Sigmoid colon (tissue), 3 donors: ENCODE measurements at regions not wholly inside any gene's neighbourhood (a gene's known extent, or its start where the extent isn't known, plus 50 kb on each side); places are given as distances from the start of the nearest gene placed in this dataset.

ENCODE experiments used
- POLR2A ChIP-seq, 2 donors: fragments of 450-650 bp; IDR thresholded peaks; one replicate each; pipeline ENCODE4 v1.6.1; 2016; ENCODE audit warnings: antibody characterized with exemption in 2 of 2, mild to moderate bottlenecking in 2 of 2, moderate library complexity in 2 of 2
- TF ChIP-seq, protein P1 (sequence below), 4 experiments: fragments of 450-650 bp in 3 of 4; fragments of 200-600 bp in 1 of 4; IDR thresholded peaks; one replicate each; pipeline ENCODE4 v1.5.1; 2016 to 2019; ENCODE audit warnings: antibody characterized with exemption in 4 of 4, mild to moderate bottlenecking in 3 of 4, moderate library complexity in 2 of 4

DNA sequence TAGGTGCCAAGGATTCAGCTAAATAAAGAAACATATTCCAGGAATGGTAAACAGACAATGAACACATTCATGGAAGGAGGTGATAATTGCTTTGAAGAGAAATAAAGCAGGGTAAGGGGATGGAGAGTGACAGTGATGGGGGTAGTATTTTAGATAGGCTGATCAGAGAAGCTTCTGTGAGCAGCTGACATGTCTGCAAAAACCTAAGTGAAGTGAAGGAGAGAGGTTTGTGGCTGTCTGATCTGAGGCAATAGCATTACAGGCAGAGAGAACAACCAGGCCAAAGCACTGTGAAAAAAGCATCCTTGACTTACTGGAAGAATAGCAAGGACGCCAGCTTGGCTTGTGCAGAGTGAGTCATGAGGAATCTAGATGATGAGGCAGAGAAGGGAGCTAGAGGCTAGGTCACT lies 271.9 kb upstream of the GATB start:
- TF ChIP-seq, protein P1, sequence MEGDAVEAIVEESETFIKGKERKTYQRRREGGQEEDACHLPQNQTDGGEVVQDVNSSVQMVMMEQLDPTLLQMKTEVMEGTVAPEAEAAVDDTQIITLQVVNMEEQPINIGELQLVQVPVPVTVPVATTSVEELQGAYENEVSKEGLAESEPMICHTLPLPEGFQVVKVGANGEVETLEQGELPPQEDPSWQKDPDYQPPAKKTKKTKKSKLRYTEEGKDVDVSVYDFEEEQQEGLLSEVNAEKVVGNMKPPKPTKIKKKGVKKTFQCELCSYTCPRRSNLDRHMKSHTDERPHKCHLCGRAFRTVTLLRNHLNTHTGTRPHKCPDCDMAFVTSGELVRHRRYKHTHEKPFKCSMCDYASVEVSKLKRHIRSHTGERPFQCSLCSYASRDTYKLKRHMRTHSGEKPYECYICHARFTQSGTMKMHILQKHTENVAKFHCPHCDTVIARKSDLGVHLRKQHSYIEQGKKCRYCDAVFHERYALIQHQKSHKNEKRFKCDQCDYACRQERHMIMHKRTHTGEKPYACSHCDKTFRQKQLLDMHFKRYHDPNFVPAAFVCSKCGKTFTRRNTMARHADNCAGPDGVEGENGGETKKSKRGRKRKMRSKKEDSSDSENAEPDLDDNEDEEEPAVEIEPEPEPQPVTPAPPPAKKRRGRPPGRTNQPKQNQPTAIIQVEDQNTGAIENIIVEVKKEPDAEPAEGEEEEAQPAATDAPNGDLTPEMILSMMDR (IDR thresholded peaks at IDR 0.05): no peak
- no peak for TF ChIP-seq POLR2A (IDR thresholded peaks at IDR 0.05)
